ENCODE measurements at regions not wholly inside any gene's neighbourhood (a gene's known extent, or its start where the extent isn't known, plus 50 kb on each side); places are given as distances from the start of the nearest gene placed in this dataset.

- TF ChIP-seq CTCF (IDR thresholded peaks at IDR 0.05; ENCODE audit: poor library complexity, severe bottlenecking) (no peak), EZH2 (IDR thresholded peaks at IDR 0.05; ENCODE audit: borderline replicate concordance, insufficient read depth, low read length, poor library complexity, severe bottlenecking) (no peak), SMC3 (conservative IDR thresholded peaks at IDR 0.05; ENCODE audit: poor library complexity) (no peak), POLR2AphosphoS5 (IDR thresholded peaks at IDR 0.05) (no peak), TAF1 (IDR thresholded peaks at IDR 0.05; ENCODE audit: low read depth) (no peak), RAD21 (conservative IDR thresholded peaks at IDR 0.05) (no peak), REST (IDR thresholded peaks at IDR 0.05; ENCODE audit: borderline replicate concordance) (no peak), EP300 (conservative IDR thresholded peaks at IDR 0.05; ENCODE audit: poor library complexity, severe bottlenecking) (no peak)
Observed at GRCh38 chr2:234142530-234142929, 92.0 kb downstream of the SPP2 start.
